Left ventricle myocardium inferior (tissue), 1 donor: ENCODE measurements at regions not wholly inside any gene's neighbourhood (a gene's known extent, or its start where the extent isn't known, plus 50 kb on each side); places are given as distances from the start of the nearest gene placed in this dataset.

Experiments used
- DNase-seq: peaks from one replicate; pipeline ENCODE4 v3.0.0-alpha.2; 2020
- H3K27ac ChIP-seq: fragments of 200-600 bp; replicated peaks from 2 replicates; pipeline ENCODE4 v1.8.0; 2021
- H3K27me3 ChIP-seq: fragments of 200-600 bp; 2 replicates; pipeline ENCODE4 v1.8.0; 2021; ENCODE audit warnings: low read depth
- H3K36me3 ChIP-seq: fragments of 200-600 bp; 2 replicates; pipeline ENCODE4 v1.8.0; 2021
- H3K4me1 ChIP-seq: fragments of 200-600 bp; 2 replicates; pipeline ENCODE4 v1.8.0; 2021
- H3K4me3 ChIP-seq: fragments of 200-600 bp; 2 replicates; pipeline ENCODE4 v1.8.0; 2021; ENCODE audit warnings: mild to moderate bottlenecking, moderate library complexity
- H3K9me3 ChIP-seq: fragments of 200-600 bp; replicated peaks from 2 replicates; pipeline ENCODE4 v1.8.0; 2021
- intact Hi-C: fragments of 100-400 bp; cut with micrococcal nuclease; formaldehyde crosslinking; loops from one replicate; pipeline ENCODE4 v1.11.0; 2022
- TF ChIP-seq, protein P1 (sequence below): fragments of 200-600 bp; IDR thresholded peaks from 2 replicates; pipeline ENCODE4 v1.8.0; 2021; ENCODE audit warnings: antibody characterized with exemption, mild to moderate bottlenecking, borderline replicate concordance
- donor health status: DM: no; HTN: yes; CAD: no; lungs with severe emphysema.

GRCh38 chr18:41842886-41843285, 112.1 kb upstream of the PIK3C3 start:
- TF ChIP-seq, protein P1, sequence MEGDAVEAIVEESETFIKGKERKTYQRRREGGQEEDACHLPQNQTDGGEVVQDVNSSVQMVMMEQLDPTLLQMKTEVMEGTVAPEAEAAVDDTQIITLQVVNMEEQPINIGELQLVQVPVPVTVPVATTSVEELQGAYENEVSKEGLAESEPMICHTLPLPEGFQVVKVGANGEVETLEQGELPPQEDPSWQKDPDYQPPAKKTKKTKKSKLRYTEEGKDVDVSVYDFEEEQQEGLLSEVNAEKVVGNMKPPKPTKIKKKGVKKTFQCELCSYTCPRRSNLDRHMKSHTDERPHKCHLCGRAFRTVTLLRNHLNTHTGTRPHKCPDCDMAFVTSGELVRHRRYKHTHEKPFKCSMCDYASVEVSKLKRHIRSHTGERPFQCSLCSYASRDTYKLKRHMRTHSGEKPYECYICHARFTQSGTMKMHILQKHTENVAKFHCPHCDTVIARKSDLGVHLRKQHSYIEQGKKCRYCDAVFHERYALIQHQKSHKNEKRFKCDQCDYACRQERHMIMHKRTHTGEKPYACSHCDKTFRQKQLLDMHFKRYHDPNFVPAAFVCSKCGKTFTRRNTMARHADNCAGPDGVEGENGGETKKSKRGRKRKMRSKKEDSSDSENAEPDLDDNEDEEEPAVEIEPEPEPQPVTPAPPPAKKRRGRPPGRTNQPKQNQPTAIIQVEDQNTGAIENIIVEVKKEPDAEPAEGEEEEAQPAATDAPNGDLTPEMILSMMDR = no peak
- no peaks in the 10 kb centered on the region for H3K4me1 ChIP-seq
- DNase-seq = no peak
- no peaks in the 10 kb centered on the region for H3K27me3 ChIP-seq
- H3K4me3 ChIP-seq = no peak overlapping the region
- H3K9me3 ChIP-seq = no peaks in the 10 kb centered on the region
- no peaks in the 10 kb centered on the region for H3K36me3 ChIP-seq
- intact Hi-C loops = no loop called here
- no peak overlapping the region for H3K27ac ChIP-seq

DNA sequence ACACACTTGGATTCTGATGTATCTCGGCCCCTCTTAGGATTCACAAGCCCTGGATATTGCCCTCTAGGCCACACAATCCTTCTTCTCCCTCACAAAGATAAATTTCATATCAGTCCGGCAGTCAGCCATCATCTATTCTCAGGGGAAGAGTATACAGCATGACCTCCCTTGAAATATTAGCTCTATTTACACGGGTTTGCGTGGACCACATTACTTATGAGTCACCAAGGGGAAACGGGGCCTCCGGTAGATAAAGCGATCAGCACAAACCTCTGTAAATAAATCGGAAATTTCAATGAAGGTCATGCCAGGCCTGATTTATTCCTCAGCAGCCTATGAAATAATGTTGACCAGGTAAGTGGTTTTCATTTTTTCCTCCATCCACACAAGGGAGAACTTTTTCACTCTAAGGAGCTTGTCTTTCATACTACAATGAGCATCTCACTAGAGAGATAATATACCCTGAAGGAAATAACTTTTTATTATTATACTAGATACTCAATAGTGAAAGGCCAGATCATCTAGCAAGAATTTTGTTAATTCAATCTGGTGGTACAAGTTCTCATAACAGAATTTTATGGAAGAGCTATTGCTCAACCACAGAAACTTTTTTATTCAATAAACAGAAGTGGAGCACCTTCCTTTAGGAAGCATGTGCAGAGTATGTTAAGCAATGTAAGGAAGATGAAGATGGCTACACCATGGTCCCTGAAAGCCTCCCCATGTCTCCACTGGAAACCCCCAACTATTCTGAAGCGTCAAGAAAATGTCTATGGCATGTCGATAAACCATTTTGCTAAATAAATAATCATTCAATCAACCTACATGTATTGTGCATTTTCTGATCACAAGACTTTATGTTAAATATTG, 125.2 kb upstream of the PIK3C3 start:
- intact Hi-C loops = no loop called here
- Histone ChIP-seq H3K9me3 (no peaks in the 10 kb centered on the region), H3K27me3 (no peaks in the 10 kb centered on the region), H3K4me3 (no peak overlapping the region), H3K36me3 (no peaks in the 10 kb centered on the region), H3K4me1 (no peaks in the 10 kb centered on the region), H3K27ac (no peak overlapping the region)
- TF ChIP-seq, protein P1 = no peak
- no peak for DNase-seq

DNA sequence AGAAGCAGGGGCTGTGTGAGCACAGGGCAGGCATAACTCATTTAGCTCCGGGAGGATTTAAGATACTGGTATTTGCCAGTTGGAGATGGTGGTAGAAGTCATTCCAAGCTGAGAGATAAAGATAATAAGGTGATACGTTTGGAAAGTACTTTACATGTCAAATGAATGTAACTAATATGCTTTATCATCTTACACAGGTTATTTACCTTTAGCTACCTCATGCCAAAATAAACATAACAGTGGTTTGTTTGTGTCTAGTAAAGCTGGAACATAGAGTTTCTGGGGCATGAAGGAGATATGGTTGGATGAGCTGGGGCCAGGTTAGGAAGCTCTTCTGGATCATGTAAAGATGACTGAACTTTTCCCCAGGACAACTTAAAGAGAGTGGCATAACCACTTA, 126.9 kb upstream of the PIK3C3 start:
- intact Hi-C loops = no loop called here
- Histone ChIP-seq H3K27ac (no peak overlapping the region), H3K36me3 (no peaks in the 10 kb centered on the region), H3K9me3 (no peaks in the 10 kb centered on the region), H3K4me3 (no peak overlapping the region), H3K27me3 (no peaks in the 10 kb centered on the region), H3K4me1 (no peaks in the 10 kb centered on the region)
- no peak for DNase-seq
- TF ChIP-seq, protein P1 = no peak

DNA sequence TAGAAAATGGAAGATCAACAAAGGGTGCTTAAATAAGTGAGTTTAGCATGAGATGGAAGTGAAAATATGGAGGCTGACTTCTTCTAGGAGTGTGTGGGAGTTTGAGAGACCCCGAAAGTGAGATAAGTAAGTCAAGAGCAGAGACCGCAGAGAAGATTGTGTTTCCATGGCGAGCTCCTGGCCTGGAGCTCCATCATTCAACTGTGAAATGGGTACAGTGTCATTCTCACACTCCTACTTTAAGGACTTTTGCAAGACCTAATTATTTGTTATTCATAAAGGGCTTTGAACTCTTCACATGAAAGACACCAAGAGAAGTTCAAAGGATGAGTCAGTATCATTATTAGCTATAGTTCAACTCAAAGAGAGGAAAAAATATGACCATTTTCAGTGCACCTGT, 134.2 kb upstream of the PIK3C3 start:
- TF ChIP-seq, protein P1 = no peak
- intact Hi-C loops = no loop called here
- Histone ChIP-seq H3K27me3 (no peaks in the 10 kb centered on the region), H3K27ac (no peak overlapping the region), H3K4me1 (no peaks in the 10 kb centered on the region), H3K9me3 (no peaks in the 10 kb centered on the region), H3K4me3 (no peak overlapping the region), H3K36me3 (no peaks in the 10 kb centered on the region)
- no peak for DNase-seq

DNA sequence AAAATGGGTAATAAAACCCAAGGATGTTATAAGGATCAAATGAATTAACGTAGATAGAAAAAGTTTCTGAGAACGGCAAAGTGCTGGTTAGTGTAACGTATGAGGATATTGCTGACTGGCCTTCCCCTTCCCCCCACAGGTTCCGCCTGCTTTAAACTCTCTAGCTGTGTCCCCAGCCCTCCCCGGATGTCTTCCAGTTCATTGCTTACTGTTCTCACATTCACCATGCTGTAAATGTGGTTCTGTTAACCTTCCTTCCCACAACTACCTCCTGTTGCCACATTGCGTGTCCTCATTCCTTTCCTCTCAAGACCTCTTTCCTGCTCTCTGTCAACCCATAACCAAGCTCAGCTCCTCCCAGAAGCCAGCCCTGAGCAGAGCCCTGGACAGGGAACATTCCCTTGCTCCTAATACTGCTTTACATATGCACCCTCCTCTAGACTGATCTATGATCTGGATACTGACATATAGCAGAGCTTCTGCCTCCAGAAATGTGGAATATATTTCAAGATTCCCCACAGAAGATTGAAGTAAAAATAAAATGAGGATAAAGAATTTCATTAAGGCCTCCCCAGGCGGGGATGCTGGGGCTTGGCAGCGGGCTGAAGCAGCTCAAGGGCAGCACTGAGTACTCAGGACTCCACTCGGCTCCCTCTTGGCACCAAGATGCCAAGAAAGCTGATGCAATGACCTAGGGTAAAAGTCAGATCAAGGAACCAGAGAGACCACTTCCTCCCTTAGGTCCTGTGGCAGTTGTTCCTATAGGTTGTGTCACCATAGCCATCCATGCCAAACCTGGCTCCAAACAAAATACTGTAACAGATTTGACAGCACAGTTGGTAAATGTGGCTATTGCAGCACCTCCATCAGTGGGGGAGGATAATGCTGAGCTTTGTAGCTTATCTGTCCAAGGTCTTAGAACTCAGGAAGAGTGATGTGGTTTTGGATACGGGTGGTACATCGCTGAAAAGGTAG, 136.4 kb upstream of the PIK3C3 start:
- H3K27me3 ChIP-seq = no peaks in the 10 kb centered on the region
- H3K4me3 ChIP-seq = no peak overlapping the region
- no peaks in the 10 kb centered on the region for H3K4me1 ChIP-seq
- H3K36me3 ChIP-seq = no peaks in the 10 kb centered on the region
- intact Hi-C loops = no loop called here
- TF ChIP-seq, protein P1 = no peak
- no peak for DNase-seq
- H3K9me3 ChIP-seq = no peaks in the 10 kb centered on the region
- H3K27ac ChIP-seq = no peak overlapping the region
